HG02870 (cell line): ENCODE measurements at regions not wholly inside any gene's neighbourhood (a gene's known extent, or its start where the extent isn't known, plus 50 kb on each side); places are given as distances from the start of the nearest gene placed in this dataset.

ENCODE experiments used
- ATAC-seq: cut with Tn5 transposase; IDR thresholded peaks from one replicate; pipeline ENCODE4 v1.9.1; 2021; ENCODE audit warnings: mild to moderate bottlenecking, moderate library complexity; ENCODE audit not compliant: unreplicated experiment

GRCh38 chr9:7894231-7894630 lies 94.7 kb upstream of the DMAC1 start:
- ATAC-seq: no peak

- no peak for ATAC-seq
Observed at GRCh38 chr9:7892975-7893374, 93.4 kb upstream of the DMAC1 start.

- ATAC-seq: no peak
Observed at GRCh38 chr9:7879551-7880245, 80.1 kb upstream of the DMAC1 start.

GRCh38 chr9:7871977-7872730 lies 72.6 kb upstream of the DMAC1 start:
- ATAC-seq: no peak

GRCh38 chr9:7869340-7869739 lies 69.8 kb upstream of the DMAC1 start:
- no peak for ATAC-seq

GRCh38 chr9:7862170-7862569 lies 62.6 kb upstream of the DMAC1 start:
- no peak for ATAC-seq

GRCh38 chr9:7861086-7861485 lies 61.5 kb upstream of the DMAC1 start:
- ATAC-seq: no peak

- ATAC-seq: no peak
Observed at GRCh38 chr9:7860335-7860709, 60.7 kb upstream of the DMAC1 start.

GRCh38 chr9:7859701-7860334 lies 60.2 kb upstream of the DMAC1 start:
- no peak for ATAC-seq

GRCh38 chr9:7858166-7858565 lies 58.6 kb upstream of the DMAC1 start:
- no peak for ATAC-seq

GRCh38 chr9:7854763-7855162 lies 55.2 kb upstream of the DMAC1 start:
- ATAC-seq: no peak
